ENCODE measurements at regions not wholly inside any gene's neighbourhood (a gene's known extent, or its start where the extent isn't known, plus 50 kb on each side); places are given as distances from the start of the nearest gene placed in this dataset.

- intact Hi-C loops (cut with DNase I): no loop called here
- Histone ChIP-seq H3K36me3 (no peaks in the 10 kb centered on the region), H3K27me3 (no peaks in the 10 kb centered on the region), H3K4me3 (no peak overlapping the region), H3K9me3 (no peaks in the 10 kb centered on the region), H3K27ac (replicated peaks in 1 of 4) (no peak overlapping the region), H3K4me1 (peaks cover 19 to 29% (median 28%) of the 10 kb centered on the region in 4 donors)
- WGBS: 86% methylated on average over 7 of the region's 7 CpGs
- peak; percentile 72 for DNase-seq (ENCODE audit: extremely low spot score)
- TF ChIP-seq POLR2AphosphoS5 (IDR thresholded peaks at IDR 0.05): no peak
- TF ChIP-seq CTCF (IDR thresholded peaks at IDR 0.05): no peak
- TF ChIP-seq POLR2A (IDR thresholded peaks at IDR 0.05; ENCODE audit: low read depth): no peak
- no peak for TF ChIP-seq EP300 (IDR thresholded peaks at IDR 0.05)
Observed at GRCh38 chr1:94739521-94740061, 80.6 kb upstream of the SLC44A3 start.

GRCh38 chr1:94738371-94738770 lies 81.8 kb upstream of the SLC44A3 start:
- H3K36me3 ChIP-seq: no peaks in the 10 kb centered on the region
- intact Hi-C loops (cut with DNase I): no loop called here
- 89% methylated on average over 3 of the region's 3 CpGs for WGBS

GRCh38 chr1:94737124-94737998 lies 82.8 kb upstream of the SLC44A3 start:
- WGBS: 62% methylated on average over 5 of the region's 5 CpGs
- intact Hi-C loops (cut with DNase I): no loop called here

More at GRCh38 chr1:94738371-94738770, 81.8 kb upstream of the SLC44A3 start:
- H3K9me3 ChIP-seq: no peaks in the 10 kb centered on the region
- H3K4me1 ChIP-seq: peaks cover 12 to 17% (median 16%) of the 10 kb centered on the region in 4 donors
- no peaks in the 10 kb centered on the region for H3K27me3 ChIP-seq
- DNase-seq (ENCODE audit: extremely low spot score): no peak
- TF ChIP-seq POLR2AphosphoS5 (IDR thresholded peaks at IDR 0.05): no peak
- TF ChIP-seq POLR2A (IDR thresholded peaks at IDR 0.05; ENCODE audit: low read depth): no peak
- TF ChIP-seq CTCF (IDR thresholded peaks at IDR 0.05): no peak
- TF ChIP-seq EP300 (IDR thresholded peaks at IDR 0.05): no peak
- H3K4me3 ChIP-seq: no peak overlapping the region
- H3K27ac ChIP-seq (replicated peaks in 1 of 4): no peak overlapping the region

GRCh38 chr1:94736549-94736948 lies 83.6 kb upstream of the SLC44A3 start:
- Histone ChIP-seq H3K27me3 (no peaks in the 10 kb centered on the region), H3K4me3 (no peak overlapping the region), H3K36me3 (no peaks in the 10 kb centered on the region), H3K4me1 (peaks cover 12 to 16% (median 15%) of the 10 kb centered on the region in 4 donors), H3K9me3 (no peaks in the 10 kb centered on the region), H3K27ac (replicated peaks in 1 of 4) (no peak overlapping the region)
- TF ChIP-seq POLR2A (IDR thresholded peaks at IDR 0.05; ENCODE audit: low read depth) (no peak), EP300 (IDR thresholded peaks at IDR 0.05) (no peak), POLR2AphosphoS5 (IDR thresholded peaks at IDR 0.05) (no peak), CTCF (IDR thresholded peaks at IDR 0.05) (no peak)
- 97% methylated on average over 1 of the region's 1 CpG for WGBS
- DNase-seq (ENCODE audit: extremely low spot score): peak; percentile 5
- intact Hi-C loops (cut with DNase I): no loop called here

More at GRCh38 chr1:94737124-94737998, 82.8 kb upstream of the SLC44A3 start:
- peak; percentile 80 for DNase-seq (ENCODE audit: extremely low spot score)
- no peak overlapping the region for H3K4me3 ChIP-seq
- H3K27ac ChIP-seq (replicated peaks in 1 of 4): no peak overlapping the region
- no peak for TF ChIP-seq EP300 (IDR thresholded peaks at IDR 0.05)
- no peak for TF ChIP-seq POLR2AphosphoS5 (IDR thresholded peaks at IDR 0.05)
- no peak for TF ChIP-seq CTCF (IDR thresholded peaks at IDR 0.05)
- TF ChIP-seq POLR2A (IDR thresholded peaks at IDR 0.05; ENCODE audit: low read depth): no peak
- peaks cover 12 to 16% (median 15%) of the 10 kb centered on the region in 4 donors for H3K4me1 ChIP-seq
- H3K9me3 ChIP-seq: no peaks in the 10 kb centered on the region
- H3K27me3 ChIP-seq: no peaks in the 10 kb centered on the region
- no peaks in the 10 kb centered on the region for H3K36me3 ChIP-seq
